ENCODE measurements at regions not wholly inside any gene's neighbourhood (a gene's known extent, or its start where the extent isn't known, plus 50 kb on each side); places are given as distances from the start of the nearest gene placed in this dataset.

- H3K4me3 ChIP-seq = no peak overlapping the region
- H3K9ac ChIP-seq (ENCODE audit: insufficient read depth in 1 of 2, low read length in 2 of 2) = no peak overlapping the region
- ATAC-seq (ENCODE audit: insufficient read depth, low FRiP score) (no peak), DNase-seq (no peak)
- no peak for TF ChIP-seq CTCF (IDR thresholded peaks at IDR 0.05; ENCODE audit: control extremely low read depth, extremely low read depth)
- no peaks in the 10 kb centered on the region for H3K9me3 ChIP-seq (ENCODE audit: control insufficient read depth in 4 of 4, insufficient read depth in 3 of 4, low read length in 3 of 4)
- no peaks in the 10 kb centered on the region for H3K27me3 ChIP-seq (ENCODE audit: control insufficient read depth in 3 of 3, insufficient read depth in 3 of 3, low read length in 2 of 3)
- H3K4me1 ChIP-seq (ENCODE audit: control insufficient read depth in 5 of 5, insufficient read depth in 5 of 5, low read length in 5 of 5) = no peaks in the 10 kb centered on the region
- WGBS, 2 donors = 84 to 88% methylated on average over 2 of the region's 2 CpGs
- H3K27ac ChIP-seq (ENCODE audit: low read depth in 1 of 2, low read length in 1 of 2) = no peak overlapping the region
- H3K36me3 ChIP-seq (ENCODE audit: control insufficient read depth in 4 of 4, insufficient read depth in 4 of 4, low read length in 4 of 4) = no peaks in the 10 kb centered on the region
Observed at GRCh38 chr3:182585532-182586150, 207.7 kb upstream of the ATP11B start.

- no peak for TF ChIP-seq CTCF (IDR thresholded peaks at IDR 0.05; ENCODE audit: control extremely low read depth, extremely low read depth)
- ATAC-seq (ENCODE audit: insufficient read depth, low FRiP score) (no peak), DNase-seq (no peak)
- WGBS, 2 donors = 83 to 88% methylated on average over 3 of the region's 3 CpGs
- no peaks in the 10 kb centered on the region for H3K36me3 ChIP-seq (ENCODE audit: control insufficient read depth in 4 of 4, insufficient read depth in 4 of 4, low read length in 4 of 4)
- no peak overlapping the region for H3K9ac ChIP-seq (ENCODE audit: insufficient read depth in 1 of 2, low read length in 2 of 2)
- H3K27ac ChIP-seq (ENCODE audit: low read depth in 1 of 2, low read length in 1 of 2) = no peak overlapping the region
- H3K27me3 ChIP-seq (ENCODE audit: control insufficient read depth in 3 of 3, insufficient read depth in 3 of 3, low read length in 2 of 3) = no peaks in the 10 kb centered on the region
- peaks cover 0 to 15% (median 0%) of the 10 kb centered on the region in 5 donors for H3K4me1 ChIP-seq (ENCODE audit: control insufficient read depth in 5 of 5, insufficient read depth in 5 of 5, low read length in 5 of 5)
- no peak overlapping the region for H3K4me3 ChIP-seq
- H3K9me3 ChIP-seq (ENCODE audit: control insufficient read depth in 4 of 4, insufficient read depth in 3 of 4, low read length in 3 of 4) = no peaks in the 10 kb centered on the region
Observed at GRCh38 chr3:182592747-182593146, 200.6 kb upstream of the ATP11B start.

- Histone ChIP-seq H3K4me3 (no peak overlapping the region), H3K27me3 (ENCODE audit: control insufficient read depth in 3 of 3, insufficient read depth in 3 of 3, low read length in 2 of 3) (no peaks in the 10 kb centered on the region), H3K9ac (ENCODE audit: insufficient read depth in 1 of 2, low read length in 2 of 2) (no peak overlapping the region), H3K4me1 (ENCODE audit: control insufficient read depth in 5 of 5, insufficient read depth in 5 of 5, low read length in 5 of 5) (peaks cover 0 to 15% (median 0%) of the 10 kb centered on the region in 5 donors), H3K36me3 (ENCODE audit: control insufficient read depth in 4 of 4, insufficient read depth in 4 of 4, low read length in 4 of 4) (no peaks in the 10 kb centered on the region), H3K9me3 (ENCODE audit: control insufficient read depth in 4 of 4, insufficient read depth in 3 of 4, low read length in 3 of 4) (no peaks in the 10 kb centered on the region), H3K27ac (ENCODE audit: low read depth in 1 of 2, low read length in 1 of 2) (no peak overlapping the region)
- no peak for ATAC-seq (ENCODE audit: insufficient read depth, low FRiP score)
- WGBS, 2 donors = 81 to 86% methylated on average over 17 of the region's 17 CpGs
- DNase-seq = peak in 1 of 3 donors; percentile 37
- TF ChIP-seq CTCF (IDR thresholded peaks at IDR 0.05; ENCODE audit: control extremely low read depth, extremely low read depth) = no peak
Observed at GRCh38 chr3:182596676-182597410, 196.5 kb upstream of the ATP11B start.
